Right lobe of liver (tissue), 4 donors: ENCODE measurements at regions not wholly inside any gene's neighbourhood (a gene's known extent, or its start where the extent isn't known, plus 50 kb on each side); places are given as distances from the start of the nearest gene placed in this dataset.

Source experiments
- CTCF ChIP-seq, 4 donors: fragments of 200-600 bp in 3 of 4; fragments of 450-650 bp in 1 of 4; IDR thresholded peaks; one replicate each; pipeline versions ENCODE4 v1.5.1 to v1.8.0; 2016 to 2022; ENCODE audit warnings: antibody characterized with exemption in 4 of 4, mild to moderate bottlenecking in 2 of 4
- POLR2A ChIP-seq: fragments of 450-650 bp; IDR thresholded peaks from one replicate; pipeline ENCODE4 v1.6.1; 2017; ENCODE audit warnings: antibody characterized with exemption, mild to moderate bottlenecking
- donor health status: DM: no; HTN: no; CAD: no.
- donor health status: DM: no; HTN: no; CAD: no.
- donor health status: DM: no; HTN: yes; CAD: no.

- TF ChIP-seq CTCF (IDR thresholded peaks at IDR 0.05) (no peak), POLR2A (no peak)
Observed at GRCh38 chr1:30315185-30315960, 408.0 kb downstream of the MATN1 start.
